ENCODE measurements at regions not wholly inside any gene's neighbourhood (a gene's known extent, or its start where the extent isn't known, plus 50 kb on each side); places are given as distances from the start of the nearest gene placed in this dataset.

GRCh38 chr6:163711615-163712565 lies 297.4 kb downstream of the QKI start:
- TF ChIP-seq EZH2phosphoT487 (IDR thresholded peaks at IDR 0.05; ENCODE audit: borderline replicate concordance): no peak
- no peak for TF ChIP-seq ZNF274 (IDR thresholded peaks at IDR 0.05; ENCODE audit: low read depth, low read length)
- TF ChIP-seq EZH2 (IDR thresholded peaks at IDR 0.05): no peak
- no peak for TF ChIP-seq ZFX (IDR thresholded peaks at IDR 0.05)
- no peak for TF ChIP-seq JUND (IDR thresholded peaks at IDR 0.05)
- TF ChIP-seq CTCF (IDR thresholded peaks at IDR 0.05 in 2 of 3, conservative IDR thresholded peaks at IDR 0.05 in 1 of 3; ENCODE audit: borderline replicate concordance in 1 of 3, insufficient read depth in 1 of 3, low read depth in 2 of 3, low read length in 2 of 3): peak in 2 of 3 experiments; percentile 17 to 29; a peak in 1 of 6 replicates
- TF ChIP-seq CEBPB (IDR thresholded peaks at IDR 0.05; ENCODE audit: low read depth): no peak
- TF ChIP-seq REST (IDR thresholded peaks at IDR 0.05; ENCODE audit: low read depth): no peak
